Caco-2 (cell line): ENCODE measurements at regions not wholly inside any gene's neighbourhood (a gene's known extent, or its start where the extent isn't known, plus 50 kb on each side); places are given as distances from the start of the nearest gene placed in this dataset.

Experiments used
- BruUV-seq: library from RNA; stranded (reverse); fragments of 400-500 nt; replicated peaks from 2 replicates; lab custom pipeline; 2021; lab: Mats Ljungman, UMichigan
- CTCF ChIA-PET: fragments of 300-600 bp; sonication (Branson Sonifier 250); formaldehyde crosslinking; loops from one replicate; lab custom pipeline; 2022; ENCODE audit warnings: antibody characterized with exemption; lab: Charles Lee
- POLR2A ChIA-PET: fragments of 300-600 bp; sonication (Branson Sonifier 250); formaldehyde crosslinking; loops from one replicate; lab custom pipeline; 2022; ENCODE audit warnings: antibody characterized with exemption; lab: Charles Lee
- DNase-seq, 2 experiments: peaks; one replicate each; pipeline versions ENCODE4 v3.0.0 to v3.0.0-alpha.2; 2020 to 2022
- H3K27me3 ChIP-seq: replicated peaks from 2 replicates; pipeline ENCODE4 v1.6.0; 2011; ENCODE audit warnings: low read length; ENCODE audit not compliant: control insufficient read depth, insufficient read depth
- H3K36me3 ChIP-seq: 2 replicates; pipeline ENCODE4 v1.5.1; 2011; ENCODE audit warnings: low read length; ENCODE audit not compliant: control insufficient read depth, insufficient read depth
- H3K4me1 ChIP-seq: fragments of 250-450 bp; sonication (Bioruptor Pico); 2 replicates; pipeline ENCODE4 v1.5.1; 2020; ENCODE audit warnings: mild to moderate bottlenecking
- H3K4me3 ChIP-seq: 2 replicates; pipeline ENCODE4 v1.5.1; 2011; ENCODE audit warnings: low read depth, mild to moderate bottlenecking, control low read depth, low read length
- H3K9me3 ChIP-seq: fragments of 250-450 bp; sonication (Bioruptor Pico); 2 replicates; pipeline ENCODE4 v1.5.1; 2020; ENCODE audit warnings: mild to moderate bottlenecking, moderate library complexity
- H3K27ac Mint-ChIP-seq: one replicate; pipeline ENCODE4 v1.8.0; 2022; ENCODE audit warnings: mixed read lengths; ENCODE audit not compliant: unreplicated experiment
- H3K27me3 Mint-ChIP-seq: one replicate; pipeline ENCODE4 v1.8.0; 2022; ENCODE audit warnings: mixed read lengths; ENCODE audit not compliant: insufficient read depth, unreplicated experiment
- H3K36me3 Mint-ChIP-seq: one replicate; pipeline ENCODE4 v1.8.0; 2022; ENCODE audit warnings: mild to moderate bottlenecking, mixed read lengths; ENCODE audit not compliant: insufficient read depth, unreplicated experiment
- H3K4me1 Mint-ChIP-seq: one replicate; pipeline ENCODE4 v1.8.0; 2022; ENCODE audit warnings: low read depth, mixed read lengths; ENCODE audit not compliant: unreplicated experiment
- H3K4me3 Mint-ChIP-seq: one replicate; pipeline ENCODE4 v1.8.0; 2022; ENCODE audit warnings: mild to moderate bottlenecking, moderate library complexity, mixed read lengths; ENCODE audit not compliant: unreplicated experiment
- H3K9me3 Mint-ChIP-seq: one replicate; pipeline ENCODE4 v1.8.0; 2022; ENCODE audit warnings: mixed read lengths; ENCODE audit not compliant: unreplicated experiment
- intact Hi-C: fragments of 100-400 bp; cut with micrococcal nuclease; formaldehyde crosslinking; loops from one replicate; pipeline ENCODE4 v1.10.0; 2022; ENCODE audit not compliant: unreplicated experiment
- TF ChIP-seq, protein P1 (sequence below), 2 experiments: fragments of 200-600 bp in 1 of 2; IDR thresholded peaks; 1 replicate in 1 of 2; 2 replicates in 1 of 2; pipeline versions ENCODE4 v1.5.1 to v1.8.0; 2011 to 2022; ENCODE audit warnings: antibody characterized with exemption in 1 of 2, control low read depth in 1 of 2, inconsistent platforms in 1 of 2, low read depth in 1 of 2, low read length in 1 of 2, mild to moderate bottlenecking in 1 of 2, moderate library complexity in 1 of 2; ENCODE audit not compliant: insufficient read depth in 1 of 2, severe bottlenecking in 1 of 2, unreplicated experiment in 1 of 2

- TF ChIP-seq, protein P1, sequence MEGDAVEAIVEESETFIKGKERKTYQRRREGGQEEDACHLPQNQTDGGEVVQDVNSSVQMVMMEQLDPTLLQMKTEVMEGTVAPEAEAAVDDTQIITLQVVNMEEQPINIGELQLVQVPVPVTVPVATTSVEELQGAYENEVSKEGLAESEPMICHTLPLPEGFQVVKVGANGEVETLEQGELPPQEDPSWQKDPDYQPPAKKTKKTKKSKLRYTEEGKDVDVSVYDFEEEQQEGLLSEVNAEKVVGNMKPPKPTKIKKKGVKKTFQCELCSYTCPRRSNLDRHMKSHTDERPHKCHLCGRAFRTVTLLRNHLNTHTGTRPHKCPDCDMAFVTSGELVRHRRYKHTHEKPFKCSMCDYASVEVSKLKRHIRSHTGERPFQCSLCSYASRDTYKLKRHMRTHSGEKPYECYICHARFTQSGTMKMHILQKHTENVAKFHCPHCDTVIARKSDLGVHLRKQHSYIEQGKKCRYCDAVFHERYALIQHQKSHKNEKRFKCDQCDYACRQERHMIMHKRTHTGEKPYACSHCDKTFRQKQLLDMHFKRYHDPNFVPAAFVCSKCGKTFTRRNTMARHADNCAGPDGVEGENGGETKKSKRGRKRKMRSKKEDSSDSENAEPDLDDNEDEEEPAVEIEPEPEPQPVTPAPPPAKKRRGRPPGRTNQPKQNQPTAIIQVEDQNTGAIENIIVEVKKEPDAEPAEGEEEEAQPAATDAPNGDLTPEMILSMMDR (IDR thresholded peaks at IDR 0.05; ENCODE audit: insufficient read depth in 1 of 2, low read depth in 1 of 2, low read length in 1 of 2, severe bottlenecking in 1 of 2, unreplicated experiment in 1 of 2): no peak
- Mint-ChIP-seq H3K4me1 (no peaks in the 10 kb centered on the region), H3K4me3 (no peak overlapping the region), H3K9me3 (no peaks in the 10 kb centered on the region), H3K27me3 (peaks cover 31% of the 10 kb centered on the region), H3K36me3 (no peaks in the 10 kb centered on the region), H3K27ac (no peak overlapping the region)
- H3K9me3 ChIP-seq: no peaks in the 10 kb centered on the region
- no peak overlapping the region for H3K4me3 ChIP-seq
- peaks cover 1% of the 10 kb centered on the region; the same call in 1 of the 2 replicates for H3K27me3 ChIP-seq
- DNase-seq: no peak
- BruUV-seq: no TSS peak
- H3K36me3 ChIP-seq: no peaks in the 10 kb centered on the region
- intact Hi-C loops: no loop called here
- CTCF ChIA-PET: no interaction called here
- POLR2A ChIA-PET: no interaction called here
- H3K4me1 ChIP-seq: no peaks in the 10 kb centered on the region
Observed at GRCh38 chr10:42939237-42939636, 137.6 kb upstream of the RET start.

GRCh38 chr10:42939685-42940366, 137.0 kb upstream of the RET start:
- no TSS peak for BruUV-seq
- Histone ChIP-seq H3K9me3 (no peaks in the 10 kb centered on the region), H3K4me1 (no peaks in the 10 kb centered on the region), H3K4me3 (no peak overlapping the region), H3K36me3 (no peaks in the 10 kb centered on the region), H3K27me3 (peaks cover 1% of the 10 kb centered on the region; the same call in 1 of the 2 replicates)
- no peak for DNase-seq
- intact Hi-C loops: no loop called here
- ChIA-PET CTCF (no interaction called here), POLR2A (no interaction called here)
- H3K4me3 Mint-ChIP-seq: no peak overlapping the region
- peaks cover 30% of the 10 kb centered on the region for H3K27me3 Mint-ChIP-seq
- no peaks in the 10 kb centered on the region for H3K36me3 Mint-ChIP-seq
- no peaks in the 10 kb centered on the region for H3K4me1 Mint-ChIP-seq
- no peaks in the 10 kb centered on the region for H3K9me3 Mint-ChIP-seq
- no peak overlapping the region for H3K27ac Mint-ChIP-seq
- TF ChIP-seq, protein P1 (IDR thresholded peaks at IDR 0.05; ENCODE audit: insufficient read depth in 1 of 2, low read depth in 1 of 2, low read length in 1 of 2, severe bottlenecking in 1 of 2, unreplicated experiment in 1 of 2): no peak

DNA sequence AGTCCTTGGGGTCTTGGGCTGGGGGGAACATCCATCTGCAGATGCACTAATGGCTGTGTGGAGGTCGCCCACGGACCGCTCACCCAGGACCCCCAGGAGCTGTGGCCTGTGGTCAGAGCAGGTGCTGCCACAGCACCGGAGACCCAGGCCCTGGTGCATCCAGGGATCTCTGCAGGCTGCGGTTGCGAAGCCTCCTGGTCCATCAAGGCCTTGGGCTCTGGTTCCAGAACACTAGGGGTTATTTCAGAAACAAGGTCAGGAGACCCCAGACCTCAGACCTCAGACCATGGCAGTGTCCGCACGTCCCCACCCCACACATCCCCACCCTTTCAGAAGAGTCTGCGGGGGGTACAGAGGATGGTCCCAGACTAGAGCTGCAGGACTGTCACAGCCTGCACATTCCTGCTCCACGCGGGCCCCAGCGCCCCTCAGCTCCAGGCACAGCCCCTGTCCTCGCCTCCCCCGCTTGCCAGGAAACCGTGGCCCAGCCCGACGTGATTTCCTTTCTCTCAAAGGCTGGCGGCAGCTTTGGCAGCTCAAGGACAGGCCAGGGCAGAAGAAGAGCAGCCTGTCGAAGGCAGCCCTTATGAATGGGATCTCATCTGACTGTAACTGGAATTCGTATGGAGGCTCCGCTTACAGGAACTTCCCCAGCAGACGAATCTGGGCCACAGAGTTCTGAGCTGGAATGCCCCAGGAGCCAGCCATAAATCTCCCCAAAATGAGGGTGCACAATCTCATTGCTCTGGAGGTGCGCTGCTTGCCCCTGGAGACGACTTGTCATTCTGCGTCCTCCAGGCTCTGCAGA, 136.2 kb upstream of the RET start:
- Mint-ChIP-seq H3K4me1 (no peaks in the 10 kb centered on the region), H3K27ac (no peak overlapping the region), H3K36me3 (no peaks in the 10 kb centered on the region), H3K4me3 (no peak overlapping the region), H3K27me3 (peaks cover 29% of the 10 kb centered on the region), H3K9me3 (no peaks in the 10 kb centered on the region)
- no peak for DNase-seq
- ChIA-PET POLR2A (no interaction called here), CTCF (no interaction called here)
- intact Hi-C loops: no loop called here
- Histone ChIP-seq H3K27me3 (peaks cover 1% of the 10 kb centered on the region; the same call in 1 of the 2 replicates), H3K4me1 (no peaks in the 10 kb centered on the region), H3K4me3 (no peak overlapping the region), H3K9me3 (no peaks in the 10 kb centered on the region), H3K36me3 (no peaks in the 10 kb centered on the region)
- TF ChIP-seq, protein P1 (IDR thresholded peaks at IDR 0.05; ENCODE audit: insufficient read depth in 1 of 2, low read depth in 1 of 2, low read length in 1 of 2, severe bottlenecking in 1 of 2, unreplicated experiment in 1 of 2): no peak
- no TSS peak for BruUV-seq
